ENCODE measurements at regions not wholly inside any gene's neighbourhood (a gene's known extent, or its start where the extent isn't known, plus 50 kb on each side); places are given as distances from the start of the nearest gene placed in this dataset.

DNA sequence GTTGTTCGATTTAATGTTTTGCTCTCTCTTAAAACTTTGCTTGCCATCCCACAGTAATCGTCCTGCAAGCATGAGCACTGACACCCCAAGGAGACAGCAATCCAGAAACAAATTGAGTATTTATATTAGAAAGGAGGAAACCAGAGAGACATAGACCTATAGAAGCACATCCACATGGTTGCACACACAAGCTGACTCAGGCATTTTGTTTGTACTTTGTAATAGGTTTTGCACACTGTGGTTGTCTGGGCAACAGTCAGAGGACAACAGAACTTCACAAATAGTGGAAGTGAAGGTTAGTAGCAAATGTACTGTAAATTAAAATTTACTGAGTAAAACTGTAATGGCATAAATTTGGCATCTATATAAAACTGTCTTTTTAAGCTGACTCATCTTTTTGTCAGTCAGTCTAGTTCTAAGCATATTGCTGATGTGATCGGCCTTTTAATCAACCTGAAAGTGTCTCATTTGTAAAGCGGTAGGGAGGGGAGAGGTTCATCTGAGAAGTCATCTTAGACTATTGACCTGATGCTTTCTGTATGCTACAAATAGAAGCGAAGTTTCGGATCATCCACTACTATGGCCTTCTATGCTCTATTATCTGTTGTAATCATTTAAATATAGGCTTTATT, 1624.7 kb downstream of the ARAP2 start:
- TF ChIP-seq, protein P1, sequence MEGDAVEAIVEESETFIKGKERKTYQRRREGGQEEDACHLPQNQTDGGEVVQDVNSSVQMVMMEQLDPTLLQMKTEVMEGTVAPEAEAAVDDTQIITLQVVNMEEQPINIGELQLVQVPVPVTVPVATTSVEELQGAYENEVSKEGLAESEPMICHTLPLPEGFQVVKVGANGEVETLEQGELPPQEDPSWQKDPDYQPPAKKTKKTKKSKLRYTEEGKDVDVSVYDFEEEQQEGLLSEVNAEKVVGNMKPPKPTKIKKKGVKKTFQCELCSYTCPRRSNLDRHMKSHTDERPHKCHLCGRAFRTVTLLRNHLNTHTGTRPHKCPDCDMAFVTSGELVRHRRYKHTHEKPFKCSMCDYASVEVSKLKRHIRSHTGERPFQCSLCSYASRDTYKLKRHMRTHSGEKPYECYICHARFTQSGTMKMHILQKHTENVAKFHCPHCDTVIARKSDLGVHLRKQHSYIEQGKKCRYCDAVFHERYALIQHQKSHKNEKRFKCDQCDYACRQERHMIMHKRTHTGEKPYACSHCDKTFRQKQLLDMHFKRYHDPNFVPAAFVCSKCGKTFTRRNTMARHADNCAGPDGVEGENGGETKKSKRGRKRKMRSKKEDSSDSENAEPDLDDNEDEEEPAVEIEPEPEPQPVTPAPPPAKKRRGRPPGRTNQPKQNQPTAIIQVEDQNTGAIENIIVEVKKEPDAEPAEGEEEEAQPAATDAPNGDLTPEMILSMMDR (IDR thresholded peaks at IDR 0.05) = no peak
- H3K36me3 ChIP-seq = no peaks in the 10 kb centered on the region
- no peaks in the 10 kb centered on the region for H3K27me3 ChIP-seq
- H3K27ac ChIP-seq = no peak overlapping the region
- no peak overlapping the region for H3K4me3 ChIP-seq
- 78 to 80% methylated on average over 6 of the region's 6 CpGs for WGBS, 2 donors
- peaks cover 0 to 19% (median 0%) of the 10 kb centered on the region in 11 donors for H3K9me3 ChIP-seq
- no peak for DNase-seq
- intact Hi-C loops (cut with DNase I) = loop anchor here in 1 of 10 donors (5.0 kb wide), 1 partner anchor 48 kb away; no protein-coding TSS in a partner anchor
- no peak for ATAC-seq
- no peaks in the 10 kb centered on the region for H3K4me1 ChIP-seq

DNA sequence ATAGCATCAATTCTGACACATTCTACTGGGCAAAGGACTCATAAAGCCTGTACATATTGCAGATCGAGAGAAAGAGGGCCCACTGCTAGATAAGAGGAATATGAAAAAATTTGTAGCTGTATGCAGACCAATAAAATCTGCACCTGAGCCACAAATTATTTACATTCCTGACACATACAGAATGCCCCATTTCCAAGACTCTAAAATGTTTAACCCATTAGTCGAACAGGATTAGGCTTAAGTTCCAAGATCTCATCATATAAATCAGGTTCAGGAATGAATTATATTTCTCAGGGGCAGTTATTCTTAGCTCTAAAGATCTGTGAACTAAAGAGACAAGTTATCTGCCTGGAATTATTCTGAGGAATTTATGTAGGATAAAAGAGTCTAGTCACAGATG, 1615.8 kb downstream of the ARAP2 start:
- Histone ChIP-seq H3K4me1 (no peaks in the 10 kb centered on the region), H3K4me3 (no peak overlapping the region), H3K36me3 (no peaks in the 10 kb centered on the region), H3K27me3 (no peaks in the 10 kb centered on the region), H3K27ac (no peak overlapping the region), H3K9me3 (peaks cover 0 to 43% (median 0%) of the 10 kb centered on the region in 11 donors)
- intact Hi-C loops (cut with DNase I) = no loop called here
- ATAC-seq (no peak), DNase-seq (no peak)
- TF ChIP-seq, protein P1 (IDR thresholded peaks at IDR 0.05) = no peak
- 65 to 71% methylated on average over 2 of the region's 2 CpGs for whole genome bisulfite sequencing, 2 donors

DNA sequence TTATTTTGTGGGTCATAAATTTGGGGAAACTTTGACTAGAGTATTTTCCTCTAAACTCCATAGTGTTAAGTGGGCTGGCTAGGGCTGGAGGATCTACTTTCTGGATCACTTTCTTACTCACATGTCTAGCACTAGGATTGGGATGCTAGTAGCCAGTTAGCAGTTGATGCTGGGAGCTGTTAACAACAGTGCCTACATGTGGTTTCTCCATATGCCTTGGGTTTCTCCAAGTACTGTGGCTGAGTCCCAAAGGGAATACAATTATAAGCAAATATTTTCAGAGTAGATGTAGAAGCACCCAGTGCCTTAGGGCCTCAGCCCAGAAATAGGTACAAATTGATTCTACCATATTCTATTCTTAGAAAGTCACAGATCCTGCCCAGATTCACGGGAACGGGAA, 1614.9 kb downstream of the ARAP2 start:
- Histone ChIP-seq H3K27ac (no peak overlapping the region), H3K36me3 (no peaks in the 10 kb centered on the region), H3K27me3 (no peaks in the 10 kb centered on the region), H3K9me3 (peaks cover 0 to 34% (median 0%) of the 10 kb centered on the region in 11 donors), H3K4me1 (no peaks in the 10 kb centered on the region), H3K4me3 (no peak overlapping the region)
- 73 to 78% methylated on average over 2 of the region's 2 CpGs for WGBS, 2 donors
- no peak for DNase-seq
- TF ChIP-seq, protein P1 (IDR thresholded peaks at IDR 0.05) = no peak
- intact Hi-C loops (cut with DNase I) = no loop called here
- ATAC-seq = no peak

DNA sequence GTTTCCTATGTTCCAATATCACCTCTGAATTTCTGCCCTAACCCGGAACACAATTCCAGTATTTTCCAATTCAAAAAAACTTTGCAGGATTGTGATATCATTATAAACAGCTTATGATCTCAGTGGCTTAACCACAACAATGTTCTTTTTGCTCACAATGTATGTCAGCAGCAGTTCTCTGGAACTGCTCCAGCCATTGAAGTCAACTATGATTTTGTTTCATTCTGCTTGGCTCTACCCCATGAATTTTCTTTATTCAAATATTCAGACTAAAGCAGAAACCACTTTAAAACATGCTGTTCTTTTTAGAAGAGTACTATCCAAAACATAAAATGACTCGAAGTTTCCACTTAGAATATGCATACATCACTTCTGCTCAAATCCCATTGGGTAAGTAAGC, 1611.1 kb downstream of the ARAP2 start:
- TF ChIP-seq, protein P1 (IDR thresholded peaks at IDR 0.05) = no peak
- Histone ChIP-seq H3K4me3 (no peak overlapping the region), H3K27me3 (no peaks in the 10 kb centered on the region), H3K4me1 (no peaks in the 10 kb centered on the region), H3K27ac (no peak overlapping the region), H3K36me3 (no peaks in the 10 kb centered on the region), H3K9me3 (peaks cover 0 to 27% (median 0%) of the 10 kb centered on the region in 11 donors)
- no peak for DNase-seq
- WGBS, 2 donors = 67 to 71% methylated on average over 2 of the region's 2 CpGs
- intact Hi-C loops (cut with DNase I) = no loop called here
- no peak for ATAC-seq
